ENCODE measurements at regions not wholly inside any gene's neighbourhood (a gene's known extent, or its start where the extent isn't known, plus 50 kb on each side); places are given as distances from the start of the nearest gene placed in this dataset.

GRCh38 chr14:41418851-41419250, 187.8 kb upstream of the LRFN5 start:
- ATAC-seq = no peak
- intact Hi-C loops (cut with DNase I) = no loop called here
- 45 to 58% (median 50%) methylated on average over 5 of the region's 5 CpGs for WGBS, 4 donors

DNA sequence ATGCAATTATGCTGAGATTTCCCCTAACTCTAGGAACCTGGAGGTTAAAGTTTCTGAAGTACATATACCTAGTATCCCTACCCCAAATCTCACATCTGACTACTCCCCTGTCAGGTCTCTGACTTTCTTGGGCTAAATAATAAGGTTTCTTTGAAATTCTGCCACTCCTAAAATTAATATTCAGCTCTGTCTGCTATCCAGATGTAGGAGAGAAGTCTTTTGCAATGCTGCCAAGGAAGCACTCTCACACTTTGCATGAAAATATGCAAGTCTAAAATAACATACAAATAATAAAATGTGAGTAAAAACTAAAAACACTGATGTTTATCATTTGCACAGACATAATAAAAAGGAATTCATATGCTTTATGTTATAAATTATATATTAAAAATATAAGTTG, 196.9 kb upstream of the LRFN5 start:
- Histone ChIP-seq H3K27me3 (no peaks in the 10 kb centered on the region), H3K4me1 (no peaks in the 10 kb centered on the region), H3K27ac (no peak overlapping the region), H3K36me3 (no peaks in the 10 kb centered on the region), H3K4me3 (no peak overlapping the region), H3K9me3 (no peaks in the 10 kb centered on the region)
- DNase-seq = no peak
- intact Hi-C loops (cut with DNase I) = no loop called here
- no peak for ATAC-seq
- TF ChIP-seq, protein P1, sequence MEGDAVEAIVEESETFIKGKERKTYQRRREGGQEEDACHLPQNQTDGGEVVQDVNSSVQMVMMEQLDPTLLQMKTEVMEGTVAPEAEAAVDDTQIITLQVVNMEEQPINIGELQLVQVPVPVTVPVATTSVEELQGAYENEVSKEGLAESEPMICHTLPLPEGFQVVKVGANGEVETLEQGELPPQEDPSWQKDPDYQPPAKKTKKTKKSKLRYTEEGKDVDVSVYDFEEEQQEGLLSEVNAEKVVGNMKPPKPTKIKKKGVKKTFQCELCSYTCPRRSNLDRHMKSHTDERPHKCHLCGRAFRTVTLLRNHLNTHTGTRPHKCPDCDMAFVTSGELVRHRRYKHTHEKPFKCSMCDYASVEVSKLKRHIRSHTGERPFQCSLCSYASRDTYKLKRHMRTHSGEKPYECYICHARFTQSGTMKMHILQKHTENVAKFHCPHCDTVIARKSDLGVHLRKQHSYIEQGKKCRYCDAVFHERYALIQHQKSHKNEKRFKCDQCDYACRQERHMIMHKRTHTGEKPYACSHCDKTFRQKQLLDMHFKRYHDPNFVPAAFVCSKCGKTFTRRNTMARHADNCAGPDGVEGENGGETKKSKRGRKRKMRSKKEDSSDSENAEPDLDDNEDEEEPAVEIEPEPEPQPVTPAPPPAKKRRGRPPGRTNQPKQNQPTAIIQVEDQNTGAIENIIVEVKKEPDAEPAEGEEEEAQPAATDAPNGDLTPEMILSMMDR (IDR thresholded peaks at IDR 0.05) = no peak
- no peak for TF ChIP-seq POLR2A (IDR thresholded peaks at IDR 0.05)

More at GRCh38 chr14:41418851-41419250, 187.8 kb upstream of the LRFN5 start:
- Histone ChIP-seq H3K4me3 (no peak overlapping the region), H3K4me1 (no peaks in the 10 kb centered on the region), H3K27me3 (no peaks in the 10 kb centered on the region), H3K27ac (no peak overlapping the region), H3K36me3 (no peaks in the 10 kb centered on the region), H3K9me3 (no peaks in the 10 kb centered on the region)
- TF ChIP-seq POLR2A (IDR thresholded peaks at IDR 0.05) = no peak
- TF ChIP-seq, protein P1 (IDR thresholded peaks at IDR 0.05) = no peak
- DNase-seq = no peak

GRCh38 chr14:41404126-41404525, 202.6 kb upstream of the LRFN5 start:
- no peaks in the 10 kb centered on the region for H3K36me3 ChIP-seq
- no peaks in the 10 kb centered on the region for H3K4me1 ChIP-seq
- intact Hi-C loops (cut with DNase I) = no loop called here
- DNase-seq (no peak), ATAC-seq (no peak)
- no peaks in the 10 kb centered on the region for H3K27me3 ChIP-seq
- TF ChIP-seq, protein P1 (IDR thresholded peaks at IDR 0.05) = no peak
- TF ChIP-seq POLR2A (IDR thresholded peaks at IDR 0.05) = no peak
- H3K9me3 ChIP-seq = no peaks in the 10 kb centered on the region
- no peak overlapping the region for H3K27ac ChIP-seq
- H3K4me3 ChIP-seq = no peak overlapping the region

DNA sequence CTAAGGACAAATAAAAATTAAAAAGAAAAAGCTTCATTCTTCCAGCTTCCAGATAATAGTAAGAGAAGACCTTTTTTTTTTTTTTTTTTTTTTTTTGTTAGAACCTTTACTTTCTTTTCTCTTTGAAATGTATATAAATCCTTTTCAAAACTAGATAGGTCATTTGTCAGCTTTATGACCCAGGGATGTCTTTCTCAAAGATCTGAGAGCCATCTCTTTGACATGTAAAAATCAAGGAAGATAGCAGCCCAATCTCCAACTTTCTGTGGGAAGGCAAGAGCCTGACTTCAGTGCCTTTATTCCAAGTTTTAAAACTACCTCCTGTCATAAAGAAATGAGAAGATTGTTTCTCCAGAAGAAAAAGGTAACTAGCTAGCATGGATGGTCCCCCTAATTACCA, 203.3 kb upstream of the LRFN5 start:
- Histone ChIP-seq H3K4me1 (no peaks in the 10 kb centered on the region), H3K27me3 (no peaks in the 10 kb centered on the region), H3K9me3 (no peaks in the 10 kb centered on the region), H3K36me3 (no peaks in the 10 kb centered on the region), H3K4me3 (no peak overlapping the region), H3K27ac (no peak overlapping the region)
- TF ChIP-seq, protein P1 (IDR thresholded peaks at IDR 0.05) = no peak
- TF ChIP-seq POLR2A (IDR thresholded peaks at IDR 0.05) = no peak
- intact Hi-C loops (cut with DNase I) = no loop called here
- ATAC-seq (no peak), DNase-seq (no peak)
